ENCODE measurements at regions not wholly inside any gene's neighbourhood (a gene's known extent, or its start where the extent isn't known, plus 50 kb on each side); places are given as distances from the start of the nearest gene placed in this dataset.

DNA sequence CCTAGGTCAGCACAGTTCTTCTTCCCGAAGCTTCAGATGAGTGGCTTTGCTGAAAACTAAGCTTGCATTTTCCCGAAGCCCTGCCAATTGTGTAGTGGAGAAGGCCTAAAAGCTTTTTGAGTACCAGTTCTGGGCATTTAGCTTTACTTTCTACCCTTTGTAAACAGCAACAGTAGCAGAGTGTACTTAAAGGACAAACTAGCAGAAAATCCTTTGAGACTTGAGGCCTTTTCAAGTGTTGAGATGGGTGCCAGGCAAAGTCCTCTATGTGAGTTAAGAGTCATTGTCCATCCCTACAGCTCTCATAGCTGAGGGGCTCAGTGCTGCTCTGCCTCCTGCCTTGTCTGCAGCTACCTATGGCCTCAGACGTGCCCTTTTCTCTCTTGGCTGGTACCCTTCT is 368.2 kb downstream of the CCSER2 start:
- H3K27ac ChIP-seq (ENCODE audit: extremely low read depth, low read depth, low read length): no peak overlapping the region
- no peaks in the 10 kb centered on the region for H3K4me1 ChIP-seq (ENCODE audit: control insufficient read depth, insufficient read depth, low read length)
- no peaks in the 10 kb centered on the region for H3K9me3 ChIP-seq (ENCODE audit: control insufficient read depth, insufficient read depth, low read depth, low read length)
- TF ChIP-seq ZNF341 (tag by site-specific recombination; IDR thresholded peaks at IDR 0.05; ENCODE audit: low read depth) (no peak), ZNF555 (tag by site-specific recombination; conservative IDR thresholded peaks at IDR 0.05) (no peak), ZNF354C (tag by site-specific recombination; IDR thresholded peaks at IDR 0.05; ENCODE audit: borderline replicate concordance, low read depth) (no peak), MEIS1 (CRISPR knock-in tag; IDR thresholded peaks at IDR 0.05; ENCODE audit: borderline replicate concordance) (no peak), ZNF48 (tag by site-specific recombination; IDR thresholded peaks at IDR 0.05) (no peak), ZNF426 (tag by site-specific recombination; IDR thresholded peaks at IDR 0.05) (no peak)
- TF ChIP-seq, protein P1, sequence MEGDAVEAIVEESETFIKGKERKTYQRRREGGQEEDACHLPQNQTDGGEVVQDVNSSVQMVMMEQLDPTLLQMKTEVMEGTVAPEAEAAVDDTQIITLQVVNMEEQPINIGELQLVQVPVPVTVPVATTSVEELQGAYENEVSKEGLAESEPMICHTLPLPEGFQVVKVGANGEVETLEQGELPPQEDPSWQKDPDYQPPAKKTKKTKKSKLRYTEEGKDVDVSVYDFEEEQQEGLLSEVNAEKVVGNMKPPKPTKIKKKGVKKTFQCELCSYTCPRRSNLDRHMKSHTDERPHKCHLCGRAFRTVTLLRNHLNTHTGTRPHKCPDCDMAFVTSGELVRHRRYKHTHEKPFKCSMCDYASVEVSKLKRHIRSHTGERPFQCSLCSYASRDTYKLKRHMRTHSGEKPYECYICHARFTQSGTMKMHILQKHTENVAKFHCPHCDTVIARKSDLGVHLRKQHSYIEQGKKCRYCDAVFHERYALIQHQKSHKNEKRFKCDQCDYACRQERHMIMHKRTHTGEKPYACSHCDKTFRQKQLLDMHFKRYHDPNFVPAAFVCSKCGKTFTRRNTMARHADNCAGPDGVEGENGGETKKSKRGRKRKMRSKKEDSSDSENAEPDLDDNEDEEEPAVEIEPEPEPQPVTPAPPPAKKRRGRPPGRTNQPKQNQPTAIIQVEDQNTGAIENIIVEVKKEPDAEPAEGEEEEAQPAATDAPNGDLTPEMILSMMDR (tag by site-specific recombination; IDR thresholded peaks at IDR 0.05): no peak
- TF ChIP-seq, protein P2, sequence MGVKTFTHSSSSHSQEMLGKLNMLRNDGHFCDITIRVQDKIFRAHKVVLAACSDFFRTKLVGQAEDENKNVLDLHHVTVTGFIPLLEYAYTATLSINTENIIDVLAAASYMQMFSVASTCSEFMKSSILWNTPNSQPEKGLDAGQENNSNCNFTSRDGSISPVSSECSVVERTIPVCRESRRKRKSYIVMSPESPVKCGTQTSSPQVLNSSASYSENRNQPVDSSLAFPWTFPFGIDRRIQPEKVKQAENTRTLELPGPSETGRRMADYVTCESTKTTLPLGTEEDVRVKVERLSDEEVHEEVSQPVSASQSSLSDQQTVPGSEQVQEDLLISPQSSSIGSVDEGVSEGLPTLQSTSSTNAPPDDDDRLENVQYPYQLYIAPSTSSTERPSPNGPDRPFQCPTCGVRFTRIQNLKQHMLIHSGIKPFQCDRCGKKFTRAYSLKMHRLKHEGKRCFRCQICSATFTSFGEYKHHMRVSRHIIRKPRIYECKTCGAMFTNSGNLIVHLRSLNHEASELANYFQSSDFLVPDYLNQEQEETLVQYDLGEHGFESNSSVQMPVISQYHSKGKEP (tag by site-specific recombination; IDR thresholded peaks at IDR 0.05): no peak
- H3K36me3 ChIP-seq (ENCODE audit: control insufficient read depth in 2 of 2, insufficient read depth in 1 of 2, low read length in 2 of 2): no peaks in the 10 kb centered on the region
- CTCF ChIA-PET: no interaction called here
- POLR2A ChIA-PET: no interaction called here
- no peak overlapping the region for H3K4me3 ChIP-seq (ENCODE audit: low read depth, low read length)

DNA sequence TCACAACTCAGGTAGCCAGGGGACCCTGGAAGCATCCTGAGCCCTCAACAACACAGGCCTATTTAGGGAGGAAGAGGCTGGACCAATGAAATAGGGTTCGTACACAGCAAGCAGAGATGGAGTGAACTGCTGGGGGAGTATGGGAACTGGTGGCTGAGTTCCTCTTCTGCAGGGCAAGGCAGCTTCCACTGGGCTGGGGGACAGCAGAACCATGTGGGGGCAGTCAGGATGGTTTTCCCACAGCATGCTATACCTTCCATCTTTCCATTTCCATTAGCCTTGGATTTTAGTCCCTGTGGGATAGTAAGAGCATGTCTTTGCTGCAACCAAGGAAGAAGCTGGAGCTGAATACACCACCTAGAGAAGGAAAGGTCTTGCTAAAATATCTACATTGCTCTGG is 370.6 kb downstream of the CCSER2 start:
- ChIA-PET POLR2A (no interaction called here), CTCF (interaction anchor here (0.6 to 0.7 kb wide), 4 partner anchors 16 to 496 kb away, joined by 3 to 4 read pairs (median 4); no protein-coding TSS in a partner anchor)
- Histone ChIP-seq H3K36me3 (ENCODE audit: control insufficient read depth in 2 of 2, insufficient read depth in 1 of 2, low read length in 2 of 2) (no peaks in the 10 kb centered on the region), H3K4me1 (ENCODE audit: control insufficient read depth, insufficient read depth, low read length) (no peaks in the 10 kb centered on the region), H3K27ac (ENCODE audit: extremely low read depth, low read depth, low read length) (no peak overlapping the region), H3K9me3 (ENCODE audit: control insufficient read depth, insufficient read depth, low read depth, low read length) (no peaks in the 10 kb centered on the region), H3K4me3 (ENCODE audit: low read depth, low read length) (no peak overlapping the region)
- no peak for TF ChIP-seq ZNF701 (tag by site-specific recombination; IDR thresholded peaks at IDR 0.05)
- TF ChIP-seq ZNF530 (tag by site-specific recombination; IDR thresholded peaks at IDR 0.05; ENCODE audit: low read depth): no peak
- no peak for TF ChIP-seq ZNF324 (tag by site-specific recombination; IDR thresholded peaks at IDR 0.05)
- no peak for TF ChIP-seq ZBTB7A (tag by site-specific recombination; IDR thresholded peaks at IDR 0.05; ENCODE audit: low read depth)
- no peak for TF ChIP-seq YY1 (tag by site-specific recombination; IDR thresholded peaks at IDR 0.05)

DNA sequence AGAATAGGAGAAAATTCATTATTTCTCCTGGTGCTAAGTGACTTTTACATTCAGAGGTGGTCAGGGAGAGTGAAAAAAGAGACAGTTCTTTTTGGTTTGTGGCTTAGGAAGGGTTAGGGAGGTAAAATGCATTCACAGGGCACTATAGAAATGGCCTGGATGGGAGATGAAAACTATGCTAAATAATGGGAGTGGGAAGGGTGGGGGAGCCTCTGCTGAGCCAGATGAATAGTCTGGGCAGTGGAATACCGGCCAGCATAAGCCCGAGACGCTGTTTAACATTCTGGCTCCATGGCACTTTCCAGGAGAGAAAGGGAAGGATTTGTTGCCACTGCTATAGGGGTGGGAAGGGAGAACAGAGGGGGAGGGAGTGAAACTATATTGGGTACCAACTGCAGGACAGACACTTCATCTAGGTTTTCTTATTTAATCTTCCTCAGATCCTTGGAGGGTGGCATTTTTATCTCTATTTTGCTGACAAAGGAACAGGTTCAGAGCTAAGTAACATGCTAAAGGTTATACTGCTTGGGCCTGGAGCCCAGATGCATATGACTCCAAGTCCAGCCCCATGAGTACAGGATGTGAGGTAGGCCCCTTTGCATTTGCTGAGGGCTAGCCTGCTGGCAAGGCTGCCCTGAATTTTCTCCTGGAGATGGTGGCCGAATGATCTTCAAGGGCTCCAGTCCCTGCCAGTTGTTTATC is 372.4 kb downstream of the CCSER2 start:
- Histone ChIP-seq H3K36me3 (ENCODE audit: control insufficient read depth in 2 of 2, insufficient read depth in 1 of 2, low read length in 2 of 2) (no peaks in the 10 kb centered on the region), H3K4me3 (ENCODE audit: low read depth, low read length) (no peak overlapping the region), H3K27ac (ENCODE audit: extremely low read depth, low read depth, low read length) (no peak overlapping the region), H3K4me1 (ENCODE audit: control insufficient read depth, insufficient read depth, low read length) (no peaks in the 10 kb centered on the region), H3K9me3 (ENCODE audit: control insufficient read depth, insufficient read depth, low read depth, low read length) (no peaks in the 10 kb centered on the region)
- ChIA-PET POLR2A (no interaction called here), CTCF (interaction anchor here (1.5 kb wide), 1 partner anchor 15 kb away, joined by 4 read pairs; no protein-coding TSS in a partner anchor)
- TF ChIP-seq, protein P3, sequence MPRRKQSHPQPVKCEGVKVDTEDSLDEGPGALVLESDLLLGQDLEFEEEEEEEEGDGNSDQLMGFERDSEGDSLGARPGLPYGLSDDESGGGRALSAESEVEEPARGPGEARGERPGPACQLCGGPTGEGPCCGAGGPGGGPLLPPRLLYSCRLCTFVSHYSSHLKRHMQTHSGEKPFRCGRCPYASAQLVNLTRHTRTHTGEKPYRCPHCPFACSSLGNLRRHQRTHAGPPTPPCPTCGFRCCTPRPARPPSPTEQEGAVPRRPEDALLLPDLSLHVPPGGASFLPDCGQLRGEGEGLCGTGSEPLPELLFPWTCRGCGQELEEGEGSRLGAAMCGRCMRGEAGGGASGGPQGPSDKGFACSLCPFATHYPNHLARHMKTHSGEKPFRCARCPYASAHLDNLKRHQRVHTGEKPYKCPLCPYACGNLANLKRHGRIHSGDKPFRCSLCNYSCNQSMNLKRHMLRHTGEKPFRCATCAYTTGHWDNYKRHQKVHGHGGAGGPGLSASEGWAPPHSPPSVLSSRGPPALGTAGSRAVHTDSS (tag by site-specific recombination; IDR thresholded peaks at IDR 0.05): no peak
- TF ChIP-seq, protein P1 (tag by site-specific recombination; IDR thresholded peaks at IDR 0.05): no peak
- TF ChIP-seq, protein P4, sequence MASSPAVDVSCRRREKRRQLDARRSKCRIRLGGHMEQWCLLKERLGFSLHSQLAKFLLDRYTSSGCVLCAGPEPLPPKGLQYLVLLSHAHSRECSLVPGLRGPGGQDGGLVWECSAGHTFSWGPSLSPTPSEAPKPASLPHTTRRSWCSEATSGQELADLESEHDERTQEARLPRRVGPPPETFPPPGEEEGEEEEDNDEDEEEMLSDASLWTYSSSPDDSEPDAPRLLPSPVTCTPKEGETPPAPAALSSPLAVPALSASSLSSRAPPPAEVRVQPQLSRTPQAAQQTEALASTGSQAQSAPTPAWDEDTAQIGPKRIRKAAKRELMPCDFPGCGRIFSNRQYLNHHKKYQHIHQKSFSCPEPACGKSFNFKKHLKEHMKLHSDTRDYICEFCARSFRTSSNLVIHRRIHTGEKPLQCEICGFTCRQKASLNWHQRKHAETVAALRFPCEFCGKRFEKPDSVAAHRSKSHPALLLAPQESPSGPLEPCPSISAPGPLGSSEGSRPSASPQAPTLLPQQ (tag by site-specific recombination; IDR thresholded peaks at IDR 0.05): no peak
- TF ChIP-seq, protein P5, sequence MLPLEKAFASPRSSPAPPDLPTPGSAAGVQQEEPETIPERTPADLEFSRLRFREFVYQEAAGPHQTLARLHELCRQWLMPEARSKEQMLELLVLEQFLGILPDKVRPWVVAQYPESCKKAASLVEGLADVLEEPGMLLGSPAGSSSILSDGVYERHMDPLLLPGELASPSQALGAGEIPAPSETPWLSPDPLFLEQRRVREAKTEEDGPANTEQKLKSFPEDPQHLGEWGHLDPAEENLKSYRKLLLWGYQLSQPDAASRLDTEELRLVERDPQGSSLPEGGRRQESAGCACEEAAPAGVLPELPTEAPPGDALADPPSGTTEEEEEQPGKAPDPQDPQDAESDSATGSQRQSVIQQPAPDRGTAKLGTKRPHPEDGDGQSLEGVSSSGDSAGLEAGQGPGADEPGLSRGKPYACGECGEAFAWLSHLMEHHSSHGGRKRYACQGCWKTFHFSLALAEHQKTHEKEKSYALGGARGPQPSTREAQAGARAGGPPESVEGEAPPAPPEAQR (tag by site-specific recombination; IDR thresholded peaks at IDR 0.05): no peak
- TF ChIP-seq SCRT1 (tag by site-specific recombination; IDR thresholded peaks at IDR 0.05; ENCODE audit: borderline replicate concordance) (no peak), ZNF121 (tag by site-specific recombination; IDR thresholded peaks at IDR 0.05) (no peak), ZNF555 (tag by site-specific recombination; conservative IDR thresholded peaks at IDR 0.05) (no peak), ZNF239 (tag by site-specific recombination; IDR thresholded peaks at IDR 0.05) (no peak), ZNF48 (tag by site-specific recombination; IDR thresholded peaks at IDR 0.05) (no peak)
